ENCODE measurements at regions not wholly inside any gene's neighbourhood (a gene's known extent, or its start where the extent isn't known, plus 50 kb on each side); places are given as distances from the start of the nearest gene placed in this dataset.

GRCh38 chr2:173669888-173670287, 295.3 kb downstream of the SP3 start:
- no peak for DNase-seq (ENCODE audit: low spot score)

- no peak for DNase-seq (ENCODE audit: low spot score)
These were observed 292.4 kb downstream of the SP3 start for GRCh38 chr2:173672573-173673340.

GRCh38 chr2:173673640-173674039, 291.5 kb downstream of the SP3 start:
- DNase-seq (ENCODE audit: low spot score), result no peak

GRCh38 chr2:173676647-173677046, 288.5 kb downstream of the SP3 start:
- no peak for DNase-seq (ENCODE audit: low spot score)

GRCh38 chr2:173678186-173678585, 287.0 kb downstream of the SP3 start:
- DNase-seq (ENCODE audit: low spot score), result no peak

- DNase-seq (ENCODE audit: low spot score), result no peak
These were observed 284.6 kb downstream of the SP3 start for GRCh38 chr2:173680574-173680973.

GRCh38 chr2:173681881-173682650, 283.1 kb downstream of the SP3 start:
- DNase-seq (ENCODE audit: low spot score), result no peak

GRCh38 chr2:173684896-173685459, 280.2 kb downstream of the SP3 start:
- no peak for DNase-seq (ENCODE audit: low spot score)

- DNase-seq (ENCODE audit: low spot score), result no peak
These were observed 274.8 kb downstream of the SP3 start for GRCh38 chr2:173690349-173690748.

GRCh38 chr2:173692068-173692467, 273.1 kb downstream of the SP3 start:
- no peak for DNase-seq (ENCODE audit: low spot score)

- DNase-seq (ENCODE audit: low spot score), result no peak
These were observed 272.1 kb downstream of the SP3 start for GRCh38 chr2:173693044-173693589.

GRCh38 chr2:173696274-173696673, 268.9 kb downstream of the SP3 start:
- DNase-seq (ENCODE audit: low spot score), result no peak

- no peak for DNase-seq (ENCODE audit: low spot score)
These were observed 267.2 kb downstream of the SP3 start for GRCh38 chr2:173697929-173698328.

GRCh38 chr2:173705656-173706055, 259.5 kb downstream of the SP3 start:
- no peak for DNase-seq (ENCODE audit: low spot score)

- no peak for DNase-seq (ENCODE audit: low spot score)
These were observed 258.2 kb downstream of the SP3 start for GRCh38 chr2:173706936-173707335.

GRCh38 chr2:173708806-173709205, 256.4 kb downstream of the SP3 start:
- DNase-seq (ENCODE audit: low spot score), result no peak

- DNase-seq (ENCODE audit: low spot score), result no peak
These were observed 253.4 kb downstream of the SP3 start for GRCh38 chr2:173711816-173712215.

GRCh38 chr2:173713904-173714555, 251.1 kb downstream of the SP3 start:
- DNase-seq (ENCODE audit: low spot score), result no peak

GRCh38 chr2:173715441-173715840, 249.7 kb downstream of the SP3 start:
- DNase-seq (ENCODE audit: low spot score), result no peak

GRCh38 chr2:173716458-173717052, 248.6 kb downstream of the SP3 start:
- no peak for DNase-seq (ENCODE audit: low spot score)

- DNase-seq (ENCODE audit: low spot score), result no peak
These were observed 245.7 kb downstream of the SP3 start for GRCh38 chr2:173719471-173719870.

- DNase-seq (ENCODE audit: low spot score), result no peak
These were observed 244.9 kb downstream of the SP3 start for GRCh38 chr2:173720306-173720705.
